Fibroblast of villous mesenchyme (primary cell): ENCODE measurements at regions not wholly inside any gene's neighbourhood (a gene's known extent, or its start where the extent isn't known, plus 50 kb on each side); places are given as distances from the start of the nearest gene placed in this dataset.

Experiments used
- DNase-seq: peaks from one replicate; pipeline ENCODE4 v3.0.0-alpha.2; 2010; ENCODE audit warnings: low read depth
- H3K4me3 ChIP-seq: 2 replicates; pipeline ENCODE4 v1.5.1; 2011; ENCODE audit warnings: low read depth, mild to moderate bottlenecking, low read length
- TF ChIP-seq, protein P1 (sequence below): IDR thresholded peaks from 2 replicates; pipeline ENCODE4 v1.5.1; 2012; ENCODE audit warnings: low read depth, mild to moderate bottlenecking, low read length; ENCODE audit not compliant: insufficient read depth

DNA sequence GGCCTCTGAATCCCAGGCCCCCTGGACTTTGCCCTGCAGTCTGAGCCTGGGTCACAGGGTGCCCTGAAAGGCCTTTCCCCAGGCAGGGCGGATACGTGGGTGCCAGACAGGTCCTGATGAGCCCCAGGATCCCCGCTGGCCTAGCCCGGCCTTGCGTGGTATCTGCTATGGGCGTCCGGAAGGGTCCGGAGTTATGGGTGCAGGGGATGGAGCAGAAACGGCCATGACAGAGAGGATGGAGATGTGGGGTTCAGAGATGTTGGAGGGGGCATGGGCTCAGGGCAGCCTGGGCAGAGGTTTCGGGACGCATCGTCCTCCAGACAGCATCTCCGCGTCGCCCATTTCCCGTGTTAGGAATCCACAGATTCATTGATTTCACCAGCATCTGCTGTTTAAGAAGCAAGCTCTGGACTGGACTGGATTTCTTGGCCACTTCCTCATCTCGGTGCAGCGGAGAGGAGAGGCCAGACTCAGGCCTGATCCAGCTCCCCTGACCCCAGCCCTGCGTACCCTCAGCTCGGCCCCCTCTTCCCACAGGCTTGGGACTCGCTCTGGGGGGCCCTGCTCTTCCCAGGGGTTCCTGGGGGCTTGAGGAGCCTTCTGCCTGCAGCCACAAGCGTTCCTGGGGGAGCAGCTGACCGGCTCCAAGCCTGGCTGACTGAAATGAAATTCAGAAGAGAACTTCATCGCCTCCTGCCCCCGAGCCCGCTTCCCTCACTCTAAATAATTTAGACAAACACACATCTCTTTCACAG is 86.9 kb upstream of the ADRA2C start:
- TF ChIP-seq, protein P1, sequence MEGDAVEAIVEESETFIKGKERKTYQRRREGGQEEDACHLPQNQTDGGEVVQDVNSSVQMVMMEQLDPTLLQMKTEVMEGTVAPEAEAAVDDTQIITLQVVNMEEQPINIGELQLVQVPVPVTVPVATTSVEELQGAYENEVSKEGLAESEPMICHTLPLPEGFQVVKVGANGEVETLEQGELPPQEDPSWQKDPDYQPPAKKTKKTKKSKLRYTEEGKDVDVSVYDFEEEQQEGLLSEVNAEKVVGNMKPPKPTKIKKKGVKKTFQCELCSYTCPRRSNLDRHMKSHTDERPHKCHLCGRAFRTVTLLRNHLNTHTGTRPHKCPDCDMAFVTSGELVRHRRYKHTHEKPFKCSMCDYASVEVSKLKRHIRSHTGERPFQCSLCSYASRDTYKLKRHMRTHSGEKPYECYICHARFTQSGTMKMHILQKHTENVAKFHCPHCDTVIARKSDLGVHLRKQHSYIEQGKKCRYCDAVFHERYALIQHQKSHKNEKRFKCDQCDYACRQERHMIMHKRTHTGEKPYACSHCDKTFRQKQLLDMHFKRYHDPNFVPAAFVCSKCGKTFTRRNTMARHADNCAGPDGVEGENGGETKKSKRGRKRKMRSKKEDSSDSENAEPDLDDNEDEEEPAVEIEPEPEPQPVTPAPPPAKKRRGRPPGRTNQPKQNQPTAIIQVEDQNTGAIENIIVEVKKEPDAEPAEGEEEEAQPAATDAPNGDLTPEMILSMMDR: no peak
- no peak for DNase-seq
- no peak overlapping the region for H3K4me3 ChIP-seq

DNA sequence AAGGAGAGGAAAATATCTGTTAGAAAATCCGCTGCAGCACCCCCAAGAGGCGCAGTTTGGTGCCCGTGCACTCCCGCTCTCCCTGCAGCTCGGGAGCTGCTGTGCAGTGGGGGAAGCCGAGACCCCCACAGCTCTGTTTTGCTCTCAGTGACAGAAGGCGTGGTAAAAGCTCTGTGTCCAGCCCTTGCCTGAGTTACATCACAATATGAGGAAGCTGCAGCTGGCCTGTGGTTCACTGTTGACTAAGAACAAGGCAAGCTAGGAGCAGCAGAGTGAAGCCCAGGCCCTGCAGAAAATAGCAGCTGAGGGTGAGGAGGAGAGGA is 88.5 kb upstream of the ADRA2C start:
- DNase-seq: peak; percentile 33
- TF ChIP-seq, protein P1: no peak
- no peak overlapping the region for H3K4me3 ChIP-seq

DNA sequence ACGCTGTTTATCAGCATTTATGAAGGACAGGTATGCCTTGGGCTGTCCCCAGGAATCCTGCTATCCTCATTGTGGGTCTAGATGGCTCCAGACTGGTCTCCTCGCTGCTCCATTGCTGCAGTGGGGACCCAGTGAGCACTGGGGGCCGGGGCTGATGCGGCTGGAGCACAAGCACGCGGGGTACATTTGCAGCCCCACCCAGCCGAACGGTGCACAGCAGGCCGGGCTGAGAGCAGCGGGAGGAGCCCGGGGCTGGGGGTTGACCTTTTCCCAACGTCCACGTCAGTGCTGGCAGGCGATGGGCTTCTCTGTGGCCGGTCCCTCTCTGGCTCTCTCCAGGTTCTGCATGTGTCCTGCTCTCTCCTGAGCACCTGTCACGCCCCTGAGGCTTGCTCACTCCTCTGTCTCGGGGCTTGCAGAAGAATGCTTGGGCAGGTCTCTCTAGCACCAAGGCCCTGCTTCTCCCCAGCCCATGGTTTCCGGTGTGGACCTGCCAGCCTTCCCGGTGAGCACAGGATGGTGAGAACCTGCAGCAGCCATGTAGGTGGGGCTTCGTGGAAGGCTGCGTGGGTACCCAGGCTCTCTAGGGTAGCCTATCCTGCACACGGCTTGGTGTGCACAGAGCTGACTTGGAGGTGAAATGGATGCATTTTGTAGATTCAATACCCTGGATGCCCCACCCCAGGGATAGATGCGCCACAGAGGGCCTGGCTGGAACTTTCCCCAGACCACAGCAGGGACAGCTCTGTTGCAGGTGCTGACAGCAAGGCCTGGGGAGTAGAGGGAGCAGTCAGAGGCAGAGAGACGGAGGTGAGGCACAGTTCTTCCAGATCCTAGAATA is 89.1 kb upstream of the ADRA2C start:
- H3K4me3 ChIP-seq: no peak overlapping the region
- TF ChIP-seq, protein P1: no peak
- no peak for DNase-seq

DNA sequence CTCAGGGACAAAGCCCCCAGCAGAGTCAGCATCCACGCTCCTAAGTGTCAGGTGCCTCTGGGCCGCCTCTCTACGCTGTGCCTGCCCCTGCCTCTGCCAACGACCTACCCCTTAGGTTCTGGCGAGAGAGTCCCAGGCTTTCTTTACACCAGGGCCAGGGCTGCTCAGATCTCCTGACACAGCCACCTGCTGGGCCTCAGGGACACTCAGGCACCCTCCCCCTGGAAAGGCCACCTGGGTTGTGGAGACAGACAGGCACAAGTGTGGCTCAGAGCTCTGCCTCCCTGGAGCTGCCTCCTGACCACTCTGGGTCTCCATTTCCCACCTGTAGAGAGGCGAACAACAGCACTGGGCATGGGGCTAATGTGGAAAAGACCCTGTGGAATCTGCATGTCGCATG is 90.0 kb upstream of the ADRA2C start:
- no peak overlapping the region for H3K4me3 ChIP-seq
- no peak for DNase-seq
- TF ChIP-seq, protein P1: no peak

DNA sequence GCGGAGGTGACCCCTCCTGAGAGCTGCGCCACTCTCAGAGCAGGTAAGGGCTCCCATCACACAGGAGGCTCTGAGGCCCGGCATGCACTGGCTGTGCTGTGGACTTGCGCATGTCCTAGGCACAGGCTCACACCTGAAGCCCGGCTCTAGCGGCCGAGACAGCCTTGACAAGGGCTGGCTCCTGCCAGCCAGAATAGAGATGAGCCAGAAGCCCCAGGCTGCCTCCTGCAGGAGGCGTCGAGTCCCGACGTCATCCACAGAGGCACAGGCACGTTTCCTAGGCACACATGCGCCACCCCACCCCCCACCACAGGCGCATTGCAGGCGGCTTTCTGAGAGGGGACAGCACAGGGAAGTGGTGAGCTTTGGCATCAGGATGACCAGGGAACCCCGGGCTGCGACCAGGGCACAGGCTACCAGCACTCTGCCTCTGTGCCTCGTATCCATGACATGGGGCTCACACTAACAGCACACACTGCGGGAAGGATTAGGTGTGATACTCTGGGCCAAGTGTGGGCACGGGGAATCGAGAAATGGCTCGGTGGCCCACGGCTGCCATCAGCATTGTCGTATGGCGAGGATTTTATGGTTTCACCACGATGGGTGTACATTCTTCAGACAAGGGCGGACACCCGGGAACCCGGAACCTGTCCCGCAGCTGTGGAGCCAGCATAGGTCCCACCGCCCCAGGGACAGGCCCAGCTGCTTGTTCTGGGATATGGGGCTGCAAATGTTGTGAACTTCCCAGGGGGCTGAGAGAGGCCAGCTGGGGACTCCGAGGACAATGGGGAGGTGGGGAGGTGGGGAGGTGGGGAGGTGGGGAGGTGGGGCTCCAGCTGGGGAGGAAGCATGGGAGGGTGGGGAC is 90.7 kb upstream of the ADRA2C start:
- DNase-seq: no peak
- TF ChIP-seq, protein P1: no peak
- no peak overlapping the region for H3K4me3 ChIP-seq

DNA sequence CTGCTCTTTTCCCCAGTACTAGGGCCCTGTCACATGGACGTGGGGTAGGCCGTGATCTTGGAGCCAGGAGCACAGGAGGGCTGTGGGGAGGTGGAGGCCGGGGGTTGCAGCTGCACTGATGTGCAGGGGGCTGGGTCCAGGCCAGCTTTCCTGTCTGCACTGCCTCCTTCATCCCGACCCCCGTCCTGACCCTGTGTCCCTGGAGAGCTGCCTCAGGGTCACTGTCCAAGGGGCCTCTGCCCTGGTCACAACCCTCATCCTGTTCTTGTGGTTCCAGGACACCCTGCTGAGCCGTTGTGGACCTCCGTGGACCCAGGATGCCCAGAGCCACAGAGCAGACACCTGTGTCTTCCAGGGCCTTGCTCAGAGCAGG is 91.7 kb upstream of the ADRA2C start:
- no peak overlapping the region for H3K4me3 ChIP-seq
- DNase-seq: no peak
- TF ChIP-seq, protein P1: no peak
